Tibial nerve (tissue), 4 donors: ENCODE measurements at regions not wholly inside any gene's neighbourhood (a gene's known extent, or its start where the extent isn't known, plus 50 kb on each side); places are given as distances from the start of the nearest gene placed in this dataset.

Experiments
- DNase-seq, 2 donors: peaks; one replicate each; pipeline ENCODE4 v3.0.0-alpha.2; 2019; ENCODE audit warnings: low spot score in 2 of 2
- H3K27ac ChIP-seq, 4 donors: fragments of 200-600 bp; sonication (generic) in 3 of 4; one replicate each; pipeline ENCODE4 v1.5.1; 2017 to 2019; ENCODE audit warnings: mild to moderate bottlenecking in 1 of 4
- H3K27me3 ChIP-seq, 2 donors: fragments of 200-600 bp; sonication (generic) in 1 of 2; one replicate each; pipeline versions ENCODE4 v1.5.1 to v1.6.0; 2017 to 2019
- H3K36me3 ChIP-seq, 3 donors: fragments of 200-600 bp; sonication (generic); one replicate each; pipeline ENCODE4 v1.5.1; 2018 to 2019
- H3K4me1 ChIP-seq, 4 donors: fragments of 200-600 bp; sonication (generic) in 3 of 4; one replicate each; pipeline ENCODE4 v1.5.1; 2017 to 2019
- H3K4me3 ChIP-seq, 4 donors: fragments of 200-600 bp; sonication (generic) in 3 of 4; one replicate each; pipeline ENCODE4 v1.5.1; 2017 to 2019; ENCODE audit warnings: mild to moderate bottlenecking in 1 of 4, moderate library complexity in 1 of 4
- H3K9me3 ChIP-seq, 4 donors: fragments of 200-600 bp; sonication (generic) in 3 of 4; one replicate each; pipeline ENCODE4 v1.5.1; 2017 to 2019
- CTCF ChIP-seq, 5 experiments: fragments of 200-600 bp in 3 of 5; fragments of 450-650 bp in 2 of 5; sonication (generic) in 3 of 5; IDR thresholded peaks; one replicate each; pipeline ENCODE4 v1.5.1; 2016 to 2019; ENCODE audit warnings: antibody characterized with exemption in 5 of 5, mild to moderate bottlenecking in 3 of 5, moderate library complexity in 2 of 5
- EP300 ChIP-seq, 2 donors: sonication (generic); formaldehyde crosslinking; IDR thresholded peaks; one replicate each; pipeline ENCODE4 v1.6.1; 2017; ENCODE audit warnings: antibody characterized with exemption in 2 of 2, mild to moderate bottlenecking in 1 of 2
- POLR2A ChIP-seq, 2 donors: fragments of 450-650 bp; IDR thresholded peaks; one replicate each; pipeline ENCODE4 v1.6.1; 2017; ENCODE audit warnings: antibody characterized with exemption in 2 of 2, mild to moderate bottlenecking in 2 of 2, moderate library complexity in 2 of 2
- WGBS, 2 donors: methylation state at CpG; one replicate each; pipeline ENCODE4 v1.1.5; 2018; 5-methylcytosine and 5-hydroxymethylcytosine counted together

- 81 to 82% methylated on average over 1 of the region's 1 CpG for WGBS, 2 donors
- H3K4me1 ChIP-seq = no peaks in the 10 kb centered on the region
These were observed 340.6 kb upstream of the GOLIM4 start for GRCh38 chr3:168436245-168436724.

GRCh38 chr3:168431491-168431890, 335.8 kb upstream of the GOLIM4 start:
- no peaks in the 10 kb centered on the region for H3K27me3 ChIP-seq
- H3K36me3 ChIP-seq = no peaks in the 10 kb centered on the region
- no peak for DNase-seq
- H3K9me3 ChIP-seq = no peaks in the 10 kb centered on the region
- WGBS, 2 donors = 58 to 59% methylated on average over 2 of the region's 2 CpGs
- TF ChIP-seq CTCF (IDR thresholded peaks at IDR 0.05) = no peak
- TF ChIP-seq POLR2A (IDR thresholded peaks at IDR 0.05) = no peak
- TF ChIP-seq EP300 (IDR thresholded peaks at IDR 0.05) = no peak
- H3K27ac ChIP-seq = no peak overlapping the region
- no peaks in the 10 kb centered on the region for H3K4me1 ChIP-seq
- no peak overlapping the region for H3K4me3 ChIP-seq

More at GRCh38 chr3:168436245-168436724, 340.6 kb upstream of the GOLIM4 start:
- H3K9me3 ChIP-seq = no peaks in the 10 kb centered on the region
- TF ChIP-seq POLR2A (IDR thresholded peaks at IDR 0.05) (no peak), EP300 (IDR thresholded peaks at IDR 0.05) (no peak), CTCF (IDR thresholded peaks at IDR 0.05) (no peak)
- H3K27ac ChIP-seq = no peak overlapping the region
- no peaks in the 10 kb centered on the region for H3K27me3 ChIP-seq
- no peak for DNase-seq
- no peaks in the 10 kb centered on the region for H3K36me3 ChIP-seq
- H3K4me3 ChIP-seq = no peak overlapping the region

GRCh38 chr3:168427835-168428475, 332.2 kb upstream of the GOLIM4 start:
- WGBS, 2 donors = 44 to 60% methylated on average over 1 of the region's 1 CpG
- no peak for TF ChIP-seq POLR2A (IDR thresholded peaks at IDR 0.05)
- no peak for TF ChIP-seq EP300 (IDR thresholded peaks at IDR 0.05)
- TF ChIP-seq CTCF (IDR thresholded peaks at IDR 0.05) = no peak
- H3K9me3 ChIP-seq = no peaks in the 10 kb centered on the region
- no peaks in the 10 kb centered on the region for H3K27me3 ChIP-seq
- H3K36me3 ChIP-seq = no peaks in the 10 kb centered on the region
- H3K27ac ChIP-seq = no peak overlapping the region
- H3K4me1 ChIP-seq = no peaks in the 10 kb centered on the region
- DNase-seq = no peak
- no peak overlapping the region for H3K4me3 ChIP-seq

GRCh38 chr3:168427156-168427555, 331.4 kb upstream of the GOLIM4 start:
- no peaks in the 10 kb centered on the region for H3K9me3 ChIP-seq
- no peaks in the 10 kb centered on the region for H3K36me3 ChIP-seq
- no peaks in the 10 kb centered on the region for H3K27me3 ChIP-seq
- no peak overlapping the region for H3K4me3 ChIP-seq
- 93 to 95% methylated on average over 2 of the region's 2 CpGs for WGBS, 2 donors
- TF ChIP-seq CTCF (IDR thresholded peaks at IDR 0.05) (no peak), EP300 (IDR thresholded peaks at IDR 0.05) (no peak), POLR2A (IDR thresholded peaks at IDR 0.05) (no peak)
- no peak overlapping the region for H3K27ac ChIP-seq
- no peaks in the 10 kb centered on the region for H3K4me1 ChIP-seq
- DNase-seq = no peak

- Histone ChIP-seq H3K4me3 (no peak overlapping the region), H3K4me1 (no peaks in the 10 kb centered on the region), H3K27ac (no peak overlapping the region), H3K36me3 (no peaks in the 10 kb centered on the region), H3K27me3 (no peaks in the 10 kb centered on the region), H3K9me3 (no peaks in the 10 kb centered on the region)
- 93 to 96% methylated on average over 4 of the region's 4 CpGs for WGBS, 2 donors
- DNase-seq = no peak
- TF ChIP-seq EP300 (IDR thresholded peaks at IDR 0.05) = no peak
- no peak for TF ChIP-seq POLR2A (IDR thresholded peaks at IDR 0.05)
- TF ChIP-seq CTCF (IDR thresholded peaks at IDR 0.05) = no peak
These were observed 330.3 kb upstream of the GOLIM4 start for GRCh38 chr3:168425936-168426595.
